Activated B cell treated with CpG ODN at 0.5 μM for 24 hours (primary cell): ENCODE measurements at regions not wholly inside any gene's neighbourhood (a gene's known extent, or its start where the extent isn't known, plus 50 kb on each side); places are given as distances from the start of the nearest gene placed in this dataset.

Experiments used
- ATAC-seq: fragments of 200-7000 bp; cut with Tn5 transposase; one replicate; pipeline ENCODE4 v1.10.0; 2021; ENCODE audit warnings: low read depth, mild to moderate bottlenecking, moderate library complexity
- CTCF ChIA-PET: fragments of 350-600 bp; sonication (Branson Sonifier 250); formaldehyde crosslinking; loops from one replicate; lab custom pipeline; 2021; ENCODE audit warnings: antibody characterized with exemption; lab: Charles Lee
- POLR2A ChIA-PET: fragments of 350-600 bp; sonication (Branson Sonifier 250); formaldehyde crosslinking; loops from one replicate; lab custom pipeline; 2021; ENCODE audit warnings: antibody characterized with exemption; lab: Charles Lee
- DNase-seq: peaks from one replicate; pipeline ENCODE4 v3.0.0; 2022
- H3K27ac Mint-ChIP-seq: one replicate; pipeline ENCODE4 v1.8.0; 2020; ENCODE audit warnings: mixed read lengths
- H3K27me3 Mint-ChIP-seq: one replicate; pipeline ENCODE4 v1.8.0; 2021; ENCODE audit warnings: mixed read lengths
- H3K36me3 Mint-ChIP-seq: one replicate; pipeline ENCODE4 v1.8.0; 2021; ENCODE audit warnings: low read depth, mixed read lengths
- H3K4me1 Mint-ChIP-seq: one replicate; pipeline ENCODE4 v1.8.0; 2021; ENCODE audit warnings: mixed read lengths
- H3K4me3 Mint-ChIP-seq: one replicate; pipeline ENCODE4 v1.8.0; 2020; ENCODE audit warnings: mild to moderate bottlenecking, mixed read lengths
- H3K9me3 Mint-ChIP-seq: one replicate; pipeline ENCODE4 v1.8.0; 2020; ENCODE audit warnings: mixed read lengths
- intact Hi-C: fragments of 100-400 bp; cut with micrococcal nuclease; formaldehyde crosslinking; loops from one replicate; pipeline ENCODE4 v1.15.1; 2024
- TF ChIP-seq, protein P1 (sequence below): fragments of 200-600 bp; IDR thresholded peaks from one replicate; pipeline ENCODE4 v1.8.0; 2022; ENCODE audit warnings: antibody characterized with exemption, mild to moderate bottlenecking

GRCh38 chr5:27477550-27477949 is 439.2 kb upstream of the CDH9 start:
- H3K27me3 Mint-ChIP-seq, result no peaks in the 10 kb centered on the region
- TF ChIP-seq, protein P1, sequence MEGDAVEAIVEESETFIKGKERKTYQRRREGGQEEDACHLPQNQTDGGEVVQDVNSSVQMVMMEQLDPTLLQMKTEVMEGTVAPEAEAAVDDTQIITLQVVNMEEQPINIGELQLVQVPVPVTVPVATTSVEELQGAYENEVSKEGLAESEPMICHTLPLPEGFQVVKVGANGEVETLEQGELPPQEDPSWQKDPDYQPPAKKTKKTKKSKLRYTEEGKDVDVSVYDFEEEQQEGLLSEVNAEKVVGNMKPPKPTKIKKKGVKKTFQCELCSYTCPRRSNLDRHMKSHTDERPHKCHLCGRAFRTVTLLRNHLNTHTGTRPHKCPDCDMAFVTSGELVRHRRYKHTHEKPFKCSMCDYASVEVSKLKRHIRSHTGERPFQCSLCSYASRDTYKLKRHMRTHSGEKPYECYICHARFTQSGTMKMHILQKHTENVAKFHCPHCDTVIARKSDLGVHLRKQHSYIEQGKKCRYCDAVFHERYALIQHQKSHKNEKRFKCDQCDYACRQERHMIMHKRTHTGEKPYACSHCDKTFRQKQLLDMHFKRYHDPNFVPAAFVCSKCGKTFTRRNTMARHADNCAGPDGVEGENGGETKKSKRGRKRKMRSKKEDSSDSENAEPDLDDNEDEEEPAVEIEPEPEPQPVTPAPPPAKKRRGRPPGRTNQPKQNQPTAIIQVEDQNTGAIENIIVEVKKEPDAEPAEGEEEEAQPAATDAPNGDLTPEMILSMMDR, result no peak
- intact Hi-C loops, result no loop called here

DNA sequence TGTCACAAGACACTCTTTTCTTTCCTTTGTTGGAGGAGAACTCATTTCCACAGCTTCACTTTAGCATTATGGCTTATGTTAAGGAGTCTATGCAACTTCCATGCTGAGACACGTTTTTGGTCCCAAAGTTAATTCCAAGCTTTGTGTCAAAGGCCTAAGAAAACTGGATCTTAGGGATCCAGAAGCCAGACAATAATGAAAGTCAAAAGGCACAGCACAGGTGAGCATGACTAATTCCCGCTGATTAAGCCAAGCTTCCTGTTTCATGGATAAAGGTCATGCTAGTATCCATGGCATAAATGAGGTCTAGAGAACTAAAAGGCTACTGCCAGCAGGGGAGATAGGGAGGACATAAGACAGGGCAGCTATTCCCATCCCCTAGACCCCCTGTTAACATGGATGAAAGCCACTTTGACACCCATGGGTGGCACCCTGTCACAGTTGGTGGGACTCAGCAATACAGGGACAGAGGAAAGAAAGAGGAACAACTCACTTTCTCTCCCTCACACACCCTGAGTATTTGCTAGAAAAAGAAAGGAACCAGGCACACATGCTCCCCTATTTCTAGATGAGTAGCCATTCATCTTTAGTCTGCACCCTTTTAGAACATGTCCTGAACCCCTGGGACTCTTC is 438.1 kb upstream of the CDH9 start:
- H3K9me3 Mint-ChIP-seq, result peaks cover 6% of the 10 kb centered on the region
- H3K27me3 Mint-ChIP-seq, result no peaks in the 10 kb centered on the region
- ChIA-PET CTCF (no interaction called here), POLR2A (no interaction called here)
- no peak overlapping the region for H3K4me3 Mint-ChIP-seq
- intact Hi-C loops, result no loop called here
- no peak overlapping the region for H3K27ac Mint-ChIP-seq
- H3K36me3 Mint-ChIP-seq, result no peaks in the 10 kb centered on the region
- no peaks in the 10 kb centered on the region for H3K4me1 Mint-ChIP-seq
- TF ChIP-seq, protein P1, result no peak
- DNase-seq (no peak), ATAC-seq (no peak)

More at GRCh38 chr5:27477550-27477949, 439.2 kb upstream of the CDH9 start:
- Mint-ChIP-seq H3K9me3 (peaks cover 7% of the 10 kb centered on the region), H3K4me3 (no peak overlapping the region), H3K4me1 (no peaks in the 10 kb centered on the region), H3K36me3 (no peaks in the 10 kb centered on the region), H3K27ac (no peak overlapping the region)
- ChIA-PET CTCF (no interaction called here), POLR2A (no interaction called here)
- DNase-seq (no peak), ATAC-seq (no peak)

DNA sequence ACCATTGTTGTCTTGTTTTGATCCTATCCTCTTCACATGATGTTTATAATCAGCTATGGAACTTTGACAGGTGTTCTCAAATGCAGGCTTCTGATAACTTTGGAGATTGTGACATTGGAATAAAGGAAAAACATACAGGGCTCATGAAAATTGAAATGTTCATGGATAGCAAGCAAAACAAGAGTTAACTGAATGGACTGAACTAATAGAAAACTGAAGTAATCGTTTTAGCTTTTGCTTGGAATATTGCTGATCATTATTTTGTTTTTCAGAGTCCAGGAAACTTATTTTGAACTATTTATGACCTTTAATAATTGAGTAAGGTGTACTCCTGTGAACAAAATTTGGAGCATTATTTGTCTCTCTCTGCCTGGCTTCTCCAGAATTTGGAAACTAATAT is 436.7 kb upstream of the CDH9 start:
- Mint-ChIP-seq H3K27me3 (no peaks in the 10 kb centered on the region), H3K27ac (no peak overlapping the region), H3K9me3 (peaks cover 4% of the 10 kb centered on the region), H3K4me1 (no peaks in the 10 kb centered on the region), H3K36me3 (no peaks in the 10 kb centered on the region), H3K4me3 (no peak overlapping the region)
- intact Hi-C loops, result no loop called here
- DNase-seq, result no peak
- TF ChIP-seq, protein P1, result no peak
- POLR2A ChIA-PET, result no interaction called here
- CTCF ChIA-PET, result no interaction called here
- no peak for ATAC-seq

GRCh38 chr5:27474395-27474794 is 436.0 kb upstream of the CDH9 start:
- ATAC-seq (no peak), DNase-seq (no peak)
- H3K27ac Mint-ChIP-seq, result no peak overlapping the region
- no peaks in the 10 kb centered on the region for H3K36me3 Mint-ChIP-seq
- no peak overlapping the region for H3K4me3 Mint-ChIP-seq
- CTCF ChIA-PET, result no interaction called here
- no peaks in the 10 kb centered on the region for H3K4me1 Mint-ChIP-seq
- TF ChIP-seq, protein P1, result no peak
- POLR2A ChIA-PET, result no interaction called here
- H3K9me3 Mint-ChIP-seq, result peaks cover 4% of the 10 kb centered on the region
- H3K27me3 Mint-ChIP-seq, result no peaks in the 10 kb centered on the region
- intact Hi-C loops, result no loop called here

DNA sequence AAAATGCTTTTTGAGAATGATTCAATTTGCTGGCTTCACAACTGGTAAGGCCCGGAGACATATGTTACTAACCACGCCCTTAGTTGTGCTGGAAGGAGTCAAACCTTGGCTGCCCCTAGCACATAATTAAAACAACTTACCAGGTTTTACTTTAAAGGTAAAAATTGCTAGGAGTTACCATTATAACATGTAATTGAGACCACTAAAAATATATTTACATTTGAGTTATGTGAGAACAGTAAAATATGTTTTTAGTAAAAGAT is 435.6 kb upstream of the CDH9 start:
- DNase-seq (no peak), ATAC-seq (no peak)
- Mint-ChIP-seq H3K9me3 (peaks cover 4% of the 10 kb centered on the region), H3K4me1 (no peaks in the 10 kb centered on the region), H3K27me3 (no peaks in the 10 kb centered on the region), H3K36me3 (no peaks in the 10 kb centered on the region), H3K27ac (no peak overlapping the region), H3K4me3 (no peak overlapping the region)
- ChIA-PET POLR2A (no interaction called here), CTCF (no interaction called here)
- intact Hi-C loops, result no loop called here
- TF ChIP-seq, protein P1, result no peak
